HG02970 (cell line): ENCODE measurements at regions not wholly inside any gene's neighbourhood (a gene's known extent, or its start where the extent isn't known, plus 50 kb on each side); places are given as distances from the start of the nearest gene placed in this dataset.
"Not testable (repeated sequence)": the region's sequence is repeated elsewhere in the genome, so short reads cannot be mapped to it uniquely, and the experiment has no call there.

Experiments used
- ATAC-seq: cut with Tn5 transposase; IDR thresholded peaks from one replicate; pipeline ENCODE4 v1.9.1; 2021; ENCODE audit warnings: mild to moderate bottlenecking, moderate library complexity, moderate number of reproducible peaks; ENCODE audit not compliant: unreplicated experiment, low FRiP score

GRCh38 chr3:35393901-35394799, 245.2 kb upstream of the ARPP21 start:
- no peak for ATAC-seq

- ATAC-seq = no peak
These were observed 244.4 kb upstream of the ARPP21 start for GRCh38 chr3:35394905-35395304.

DNA sequence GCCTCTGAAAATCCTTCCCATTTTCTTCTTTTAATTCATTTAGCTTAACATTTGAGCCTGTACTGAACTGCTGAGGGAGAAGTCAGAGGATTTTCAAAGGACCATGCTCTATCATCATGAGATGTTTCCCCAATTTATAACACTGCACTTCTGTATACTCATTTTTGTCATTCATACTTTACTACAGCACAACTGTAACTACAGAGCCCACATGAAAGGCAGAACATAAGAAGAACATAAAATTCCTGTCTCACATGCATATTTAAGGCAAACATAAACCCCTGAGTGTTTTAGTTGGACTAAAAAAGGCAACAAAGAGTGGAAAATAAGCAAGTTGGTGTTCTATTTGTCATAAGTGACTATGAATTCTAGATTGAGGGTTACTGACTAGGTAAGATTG, 237.7 kb upstream of the ARPP21 start:
- ATAC-seq = no peak

- no peak for ATAC-seq
These were observed 234.8 kb upstream of the ARPP21 start for GRCh38 chr3:35404571-35404970.

DNA sequence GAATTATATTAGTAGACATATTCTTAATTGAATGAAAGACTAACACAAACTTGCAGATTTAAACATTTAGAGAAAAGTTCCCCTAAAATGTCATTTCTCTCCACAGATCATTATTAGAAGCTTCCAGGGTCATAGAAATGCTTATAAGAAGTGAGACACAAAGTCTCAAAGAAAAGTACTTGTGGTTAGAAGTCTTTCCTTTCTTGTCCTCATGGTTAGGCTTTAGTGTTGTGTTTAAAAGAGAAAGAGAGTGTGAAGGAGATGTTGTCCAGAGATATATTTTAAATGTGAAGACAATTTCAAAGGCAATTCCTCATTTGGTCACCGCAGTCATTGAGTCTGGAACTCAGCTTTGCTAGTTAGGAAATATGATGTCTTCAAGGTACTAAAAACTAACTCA, 230.4 kb upstream of the ARPP21 start:
- no peak for ATAC-seq

DNA sequence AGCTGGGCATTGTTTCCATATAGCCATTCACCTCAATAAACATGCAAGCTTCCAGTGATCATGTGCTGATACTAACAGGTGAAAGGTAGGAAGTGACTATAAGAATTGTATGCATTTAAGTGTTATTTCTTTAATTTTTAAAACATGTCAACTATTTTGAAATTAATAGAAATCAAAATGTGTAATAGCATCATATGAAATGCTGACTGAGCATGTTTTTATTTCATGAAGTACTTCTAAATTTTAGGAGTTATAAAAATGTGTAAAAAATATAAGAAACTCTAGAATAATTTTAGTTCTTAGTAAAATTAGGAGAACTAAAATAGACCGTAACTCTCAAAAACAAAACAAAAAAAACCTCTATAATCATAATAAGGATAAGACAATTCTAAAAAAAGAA, 229.3 kb upstream of the ARPP21 start:
- no peak for ATAC-seq

DNA sequence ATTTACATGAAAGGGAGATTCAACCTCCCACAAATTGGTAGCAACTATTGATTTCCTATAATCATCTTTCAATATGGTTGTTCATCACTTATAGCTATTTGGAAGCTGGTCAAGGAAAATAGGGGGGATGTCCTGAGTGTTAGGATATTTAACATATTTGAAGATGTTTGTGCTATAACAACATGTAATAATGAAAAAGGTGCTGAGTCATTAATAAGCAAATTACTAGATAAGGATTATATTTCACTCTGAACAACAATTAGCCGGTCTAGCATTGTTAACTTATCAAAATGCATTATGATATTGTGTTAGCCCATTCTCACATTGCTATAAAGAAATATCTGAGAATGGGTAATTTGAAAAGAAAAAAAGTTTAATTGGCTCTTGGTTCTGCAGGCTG, 225.8 kb upstream of the ARPP21 start:
- no peak for ATAC-seq

DNA sequence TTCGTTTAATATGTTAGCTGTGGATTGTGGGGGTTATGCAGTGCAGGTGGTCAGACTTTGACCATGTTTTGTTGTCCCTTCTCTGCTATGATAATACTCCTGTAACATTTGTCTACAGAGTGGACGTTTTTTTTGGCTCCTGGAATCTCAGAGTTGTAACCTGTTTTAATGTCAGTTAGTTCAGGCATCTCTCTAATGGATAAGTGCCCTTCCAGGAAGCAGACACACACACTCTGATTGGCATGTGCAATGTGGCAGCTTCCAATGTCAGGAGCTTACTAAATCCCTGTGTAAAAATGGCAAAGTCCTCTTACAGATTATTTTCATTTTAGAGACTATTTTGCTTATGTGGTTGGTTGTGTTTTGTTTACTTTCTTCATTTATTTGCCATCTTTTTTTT, 222.2 kb upstream of the ARPP21 start:
- no peak for ATAC-seq

- ATAC-seq = no peak
These were observed 217.2 kb upstream of the ARPP21 start for GRCh38 chr3:35422101-35422500.

GRCh38 chr3:35422836-35423601, 216.3 kb upstream of the ARPP21 start:
- no peak for ATAC-seq

- ATAC-seq = no peak
These were observed 212.9 kb upstream of the ARPP21 start for GRCh38 chr3:35426366-35426958.

DNA sequence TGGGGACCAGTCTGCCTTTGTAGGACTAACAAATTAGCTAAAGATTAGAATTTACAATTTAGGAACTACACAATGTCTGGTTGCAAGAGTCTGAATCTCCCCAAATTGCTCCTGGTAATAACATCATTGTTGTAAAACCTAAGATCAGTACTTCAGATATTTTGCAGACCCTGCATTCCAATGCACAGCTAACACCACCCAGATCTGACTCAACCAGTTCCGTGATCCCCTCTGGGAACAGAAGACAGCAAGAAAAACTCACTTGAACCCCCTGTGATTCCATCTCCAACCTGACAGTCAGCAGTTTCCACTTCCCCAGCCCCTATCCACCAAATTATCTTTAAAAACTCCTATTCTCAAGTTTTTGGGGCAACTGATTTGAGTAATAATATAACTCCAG, 201.9 kb upstream of the ARPP21 start:
- no peak for ATAC-seq

- no peak for ATAC-seq
These were observed 201.2 kb upstream of the ARPP21 start for GRCh38 chr3:35438101-35438500.

- ATAC-seq = no peak
These were observed 199.7 kb upstream of the ARPP21 start for GRCh38 chr3:35439663-35440062.

DNA sequence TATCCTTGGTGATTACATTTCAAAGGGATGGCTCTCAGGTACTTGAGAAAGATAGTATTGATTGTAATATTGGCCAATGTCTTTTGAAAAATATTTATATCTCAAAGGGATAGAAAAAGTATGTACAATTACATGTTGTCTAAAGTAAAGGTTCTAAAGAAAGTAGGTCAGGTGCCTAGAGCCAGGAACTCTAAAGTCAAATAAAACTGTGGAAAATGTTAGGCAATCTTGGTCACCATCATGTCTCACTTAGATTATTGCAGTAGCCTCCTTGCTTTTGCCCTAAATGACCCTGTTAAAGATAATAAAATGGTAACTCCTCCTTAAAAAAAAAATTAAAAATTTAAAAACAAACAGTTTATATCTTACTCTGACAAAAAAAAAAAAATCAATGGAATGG, 198.5 kb upstream of the ARPP21 start:
- ATAC-seq = no peak

GRCh38 chr3:35446896-35447295, 192.4 kb upstream of the ARPP21 start:
- ATAC-seq = no peak

- no peak for ATAC-seq
These were observed 191.2 kb upstream of the ARPP21 start for GRCh38 chr3:35448121-35448520.

- ATAC-seq = no peak
These were observed 190.6 kb upstream of the ARPP21 start for GRCh38 chr3:35448681-35449080.

DNA sequence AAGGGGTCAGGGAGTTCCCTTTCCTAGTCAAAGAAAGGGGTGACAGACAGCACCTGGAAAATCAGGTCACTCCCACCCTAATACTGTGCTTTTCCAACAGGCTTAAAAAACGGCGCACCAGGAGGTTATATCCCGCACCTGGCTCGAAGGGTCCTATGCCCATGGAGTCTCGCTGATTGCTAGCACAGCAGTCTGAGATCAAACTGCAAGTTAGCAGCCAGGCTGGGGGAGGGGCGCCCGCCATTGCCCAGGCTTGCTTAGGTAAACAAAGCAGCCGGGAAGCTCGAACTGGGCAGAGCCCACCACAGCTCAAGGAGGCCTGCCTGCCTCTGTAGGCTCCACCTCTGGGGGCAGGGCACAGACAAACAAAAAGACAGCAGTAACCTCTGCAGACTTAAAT, 184.5 kb upstream of the ARPP21 start:
- ATAC-seq = not testable (repeated sequence)

GRCh38 chr3:35473956-35474355, 165.4 kb upstream of the ARPP21 start:
- no peak for ATAC-seq

- not testable (repeated sequence) for ATAC-seq
These were observed 156.8 kb upstream of the ARPP21 start for GRCh38 chr3:35482566-35482965.
